Trophoblast cell (in vitro differentiated cells and primary cell): ENCODE measurements at regions not wholly inside any gene's neighbourhood (a gene's known extent, or its start where the extent isn't known, plus 50 kb on each side); places are given as distances from the start of the nearest gene placed in this dataset.

Source experiments
- DNase-seq, 2 donors: peaks; one replicate each; pipeline ENCODE4 v3.0.0-alpha.2; 2016
- H2AFZ ChIP-seq: 2 replicates; pipeline ENCODE4 v1.6.1; 2013; ENCODE audit warnings: low read length, moderate library complexity, mild to moderate bottlenecking; ENCODE audit not compliant: insufficient read depth, poor library complexity
- H2AK5ac ChIP-seq: 2 replicates; pipeline ENCODE4 v1.6.1; 2013; ENCODE audit warnings: mild to moderate bottlenecking, low read length
- H2BK120ac ChIP-seq: 2 replicates; pipeline ENCODE4 v1.6.1; 2013; ENCODE audit warnings: low read length, mild to moderate bottlenecking, moderate library complexity; ENCODE audit not compliant: insufficient read depth, poor library complexity
- H2BK12ac ChIP-seq: 2 replicates; pipeline ENCODE4 v1.6.1; 2013; ENCODE audit warnings: mild to moderate bottlenecking, low read length, moderate library complexity
- H2BK5ac ChIP-seq: 2 replicates; pipeline ENCODE4 v1.6.1; 2013; ENCODE audit warnings: low read length, low read depth, moderate library complexity, mild to moderate bottlenecking; ENCODE audit not compliant: poor library complexity
- H3K14ac ChIP-seq: 2 replicates; pipeline ENCODE4 v1.6.1; 2013; ENCODE audit warnings: mild to moderate bottlenecking, low read length
- H3K18ac ChIP-seq: 2 replicates; pipeline ENCODE4 v1.6.1; 2013; ENCODE audit warnings: mild to moderate bottlenecking, low read length
- H3K23ac ChIP-seq: 2 replicates; pipeline ENCODE4 v1.6.1; 2013; ENCODE audit warnings: low read length
- H3K27ac ChIP-seq: 2 replicates; pipeline ENCODE4 v1.5.1; 2013; ENCODE audit warnings: low read depth, mild to moderate bottlenecking, inconsistent platforms, low read length, moderate library complexity
- H3K27me3 ChIP-seq: 2 replicates; pipeline ENCODE4 v1.6.1; 2013; ENCODE audit warnings: inconsistent platforms, mild to moderate bottlenecking, low read length, moderate library complexity; ENCODE audit not compliant: insufficient read depth
- H3K36me3 ChIP-seq, 2 experiments: 1 replicate in 1 of 2; 2 replicates in 1 of 2; pipeline ENCODE4 v1.6.1; 2013; ENCODE audit warnings: low read length in 2 of 2, mild to moderate bottlenecking in 2 of 2, moderate library complexity in 1 of 2; ENCODE audit not compliant: insufficient read depth in 2 of 2, control insufficient read depth in 1 of 2
- H3K4ac ChIP-seq: 2 replicates; pipeline ENCODE4 v1.6.1; 2013; ENCODE audit warnings: low read depth, mild to moderate bottlenecking, low read length, moderate library complexity
- H3K4me1 ChIP-seq, 2 experiments: 1 replicate in 1 of 2; 2 replicates in 1 of 2; pipeline ENCODE4 v1.6.1; 2013; ENCODE audit warnings: low read length in 2 of 2, mild to moderate bottlenecking in 2 of 2, moderate library complexity in 1 of 2; ENCODE audit not compliant: insufficient read depth in 2 of 2, control insufficient read depth in 1 of 2
- H3K4me2 ChIP-seq: 2 replicates; pipeline ENCODE4 v1.6.1; 2013; ENCODE audit warnings: inconsistent platforms, mild to moderate bottlenecking, low read length, moderate library complexity
- H3K4me3 ChIP-seq: 2 replicates; pipeline ENCODE4 v1.5.1; 2013; ENCODE audit warnings: mild to moderate bottlenecking, low read depth, low read length, inconsistent platforms
- H3K79me1 ChIP-seq: one replicate; pipeline ENCODE4 v1.6.1; 2013; ENCODE audit warnings: low read length
- H3K79me2 ChIP-seq: 2 replicates; pipeline ENCODE4 v1.6.1; 2013; ENCODE audit warnings: low read length, mild to moderate bottlenecking; ENCODE audit not compliant: control insufficient read depth, insufficient read depth, poor library complexity
- H3K9ac ChIP-seq: 2 replicates; pipeline ENCODE4 v1.6.1; 2013; ENCODE audit warnings: mild to moderate bottlenecking, low read length
- H3K9me3 ChIP-seq: 2 replicates; pipeline ENCODE4 v1.6.1; 2013; ENCODE audit warnings: low read depth, mild to moderate bottlenecking, control low read depth, inconsistent platforms, low read length; ENCODE audit not compliant: insufficient read depth
- H4K12ac ChIP-seq: 2 replicates; pipeline ENCODE4 v1.6.1; 2013; ENCODE audit warnings: low read depth, mild to moderate bottlenecking, low read length, moderate library complexity
- H4K8ac ChIP-seq: 2 replicates; pipeline ENCODE4 v1.6.1; 2013; ENCODE audit warnings: low read depth, mild to moderate bottlenecking, low read length, moderate library complexity
- H4K91ac ChIP-seq: one replicate; pipeline ENCODE4 v1.6.1; 2013; ENCODE audit warnings: low read depth, mild to moderate bottlenecking, low read length, moderate library complexity
- WGBS: extraction: QIAGEN DNeasy Blood & Tissue Kit; methylation state at CpG from one replicate; pipeline ENCODE4 v1.1.7; 2013; ENCODE audit warnings: missing lambda C conversion rate; ENCODE audit not compliant: insufficient read length, insufficient coverage; ENCODE audit errors: extremely low coverage; 5-methylcytosine and 5-hydroxymethylcytosine counted together

- H4K8ac ChIP-seq = no peak overlapping the region
- no peak overlapping the region for H4K12ac ChIP-seq
- no peak overlapping the region for H4K91ac ChIP-seq
- H3K23ac ChIP-seq = no peak overlapping the region
- no peaks in the 10 kb centered on the region for H3K36me3 ChIP-seq
- peaks cover 0 to 6% of the 10 kb centered on the region in 2 experiments for H3K4me1 ChIP-seq
- H3K79me1 ChIP-seq = no peaks in the 10 kb centered on the region
- H3K27ac ChIP-seq = no peak overlapping the region
- H3K79me2 ChIP-seq = no peaks in the 10 kb centered on the region
- H2BK120ac ChIP-seq = no peak overlapping the region
- no peak overlapping the region for H3K14ac ChIP-seq
- H2AFZ ChIP-seq = no peak overlapping the region
- no peak overlapping the region for H3K9ac ChIP-seq
- no peak overlapping the region for H3K4me3 ChIP-seq
- no peak overlapping the region for H2BK12ac ChIP-seq
- WGBS = no CpG with 5 or more reads among the region's 5 CpGs
- no peak overlapping the region for H3K4ac ChIP-seq
- H3K4me2 ChIP-seq = no peak overlapping the region
- DNase-seq = no peak
- no peak overlapping the region for H2BK5ac ChIP-seq
- no peaks in the 10 kb centered on the region for H3K9me3 ChIP-seq
- H3K18ac ChIP-seq = no peak overlapping the region
- H3K27me3 ChIP-seq = no peaks in the 10 kb centered on the region
- no peak overlapping the region for H2AK5ac ChIP-seq
Measured at GRCh38 chr7:26001662-26002244, 150.2 kb upstream of the NFE2L3 start.

- Histone ChIP-seq H3K9ac (no peak overlapping the region), H2BK12ac (no peak overlapping the region), H3K4ac (no peak overlapping the region), H3K79me2 (no peaks in the 10 kb centered on the region), H4K91ac (no peak overlapping the region), H4K12ac (no peak overlapping the region), H3K18ac (no peak overlapping the region), H2BK120ac (no peak overlapping the region), H2BK5ac (no peak overlapping the region), H3K27ac (no peak overlapping the region), H3K4me2 (no peak overlapping the region), H4K8ac (no peak overlapping the region), H3K79me1 (no peaks in the 10 kb centered on the region), H3K14ac (no peak overlapping the region), H3K4me1 (peaks cover 0 to 6% of the 10 kb centered on the region in 2 experiments), H3K36me3 (no peaks in the 10 kb centered on the region), H3K9me3 (no peaks in the 10 kb centered on the region), H2AFZ (no peak overlapping the region), H3K23ac (no peak overlapping the region), H3K4me3 (no peak overlapping the region), H3K27me3 (no peaks in the 10 kb centered on the region), H2AK5ac (no peak overlapping the region)
- WGBS = no CpG with 5 or more reads among the region's 12 CpGs
- DNase-seq = peak; percentile 58 to 83
Measured at GRCh38 chr7:26005683-26006410, 146.2 kb upstream of the NFE2L3 start.

GRCh38 chr7:26006426-26006825 lies 145.6 kb upstream of the NFE2L3 start:
- Histone ChIP-seq H4K91ac (no peak overlapping the region), H3K4me3 (no peak overlapping the region), H4K8ac (no peak overlapping the region), H2AFZ (no peak overlapping the region), H4K12ac (no peak overlapping the region), H3K9me3 (no peaks in the 10 kb centered on the region), H2AK5ac (no peak overlapping the region), H3K27me3 (no peaks in the 10 kb centered on the region), H2BK120ac (no peak overlapping the region), H2BK5ac (no peak overlapping the region), H3K4me1 (peaks cover 0 to 6% of the 10 kb centered on the region in 2 experiments), H3K79me2 (no peaks in the 10 kb centered on the region), H3K14ac (no peak overlapping the region), H3K4ac (no peak overlapping the region), H3K9ac (no peak overlapping the region), H3K23ac (no peak overlapping the region), H3K4me2 (no peak overlapping the region), H3K27ac (no peak overlapping the region), H3K36me3 (no peaks in the 10 kb centered on the region), H2BK12ac (no peak overlapping the region), H3K79me1 (no peaks in the 10 kb centered on the region), H3K18ac (no peak overlapping the region)
- peak; percentile 44 to 70 for DNase-seq
- no CpG with 5 or more reads among the region's 4 CpGs for WGBS

- WGBS = no CpG with 5 or more reads among the region's 2 CpGs
- Histone ChIP-seq H3K4me1 (peaks cover 0 to 6% of the 10 kb centered on the region in 2 experiments), H4K12ac (no peak overlapping the region), H3K27me3 (no peaks in the 10 kb centered on the region), H2AK5ac (no peak overlapping the region), H3K9ac (no peak overlapping the region), H4K8ac (no peak overlapping the region), H3K23ac (no peak overlapping the region), H2BK120ac (no peak overlapping the region), H3K79me1 (no peaks in the 10 kb centered on the region), H2AFZ (no peak overlapping the region), H3K4ac (no peak overlapping the region), H3K4me2 (no peak overlapping the region), H3K4me3 (no peak overlapping the region), H2BK12ac (no peak overlapping the region), H2BK5ac (no peak overlapping the region), H3K18ac (no peak overlapping the region), H3K36me3 (no peaks in the 10 kb centered on the region), H3K27ac (no peak overlapping the region), H3K9me3 (no peaks in the 10 kb centered on the region), H4K91ac (no peak overlapping the region), H3K79me2 (no peaks in the 10 kb centered on the region), H3K14ac (no peak overlapping the region)
- peak in 1 of 2 donors; percentile 3 for DNase-seq
Measured at GRCh38 chr7:26007510-26007909, 144.5 kb upstream of the NFE2L3 start.
